Astrocyte (in vitro differentiated cells and primary cell): ENCODE measurements at regions not wholly inside any gene's neighbourhood (a gene's known extent, or its start where the extent isn't known, plus 50 kb on each side); places are given as distances from the start of the nearest gene placed in this dataset.

Source experiments
- DNase-seq: peaks from one replicate; pipeline ENCODE4 v3.0.0-alpha.2; 2010; ENCODE audit warnings: low read depth
- FAIRE-seq: peaks from 2 replicates; lab custom pipeline; 2011; peaks lifted over from hg19 to GRCh38; lab: Jason Lieb, UNC
- H2AFZ ChIP-seq: 2 replicates; pipeline ENCODE4 v1.6.0; 2012; ENCODE audit warnings: low read depth, low read length, inconsistent platforms
- H3K27ac ChIP-seq: 2 replicates; pipeline ENCODE4 v1.5.1; 2011; ENCODE audit warnings: low read depth, low read length, inconsistent platforms
- H3K27me3 ChIP-seq: 2 replicates; pipeline ENCODE4 v1.6.0; 2011; ENCODE audit warnings: low read length, inconsistent platforms; ENCODE audit not compliant: insufficient read depth
- H3K36me3 ChIP-seq: 2 replicates; pipeline ENCODE4 v1.5.1; 2011; ENCODE audit warnings: low read length, inconsistent platforms; ENCODE audit not compliant: insufficient read depth
- H3K4me1 ChIP-seq: 2 replicates; pipeline ENCODE4 v1.5.1; 2011; ENCODE audit warnings: low read length, inconsistent platforms; ENCODE audit not compliant: insufficient read depth
- H3K4me2 ChIP-seq: 2 replicates; pipeline ENCODE4 v1.6.0; 2012; ENCODE audit warnings: low read length, inconsistent platforms
- H3K4me3 ChIP-seq: 2 replicates; pipeline ENCODE4 v1.5.1; 2011; ENCODE audit warnings: low read depth, mild to moderate bottlenecking, low read length, inconsistent platforms; ENCODE audit not compliant: insufficient read depth
- H3K79me2 ChIP-seq: 2 replicates; pipeline ENCODE4 v1.6.0; 2012; ENCODE audit warnings: mild to moderate bottlenecking, low read length, inconsistent platforms; ENCODE audit not compliant: insufficient read depth
- H3K9ac ChIP-seq: 2 replicates; pipeline ENCODE4 v1.6.0; 2012; ENCODE audit warnings: mild to moderate bottlenecking, low read length, inconsistent platforms
- H3K9me3 ChIP-seq: 2 replicates; pipeline ENCODE4 v1.5.1; 2012; ENCODE audit warnings: low read depth, mild to moderate bottlenecking, low read length, inconsistent platforms; ENCODE audit not compliant: insufficient read depth
- H4K20me1 ChIP-seq: 2 replicates; pipeline ENCODE4 v1.6.0; 2012; ENCODE audit warnings: low read length, inconsistent platforms; ENCODE audit not compliant: insufficient read depth
- H3K27ac Mint-ChIP-seq: one replicate; pipeline ENCODE4 v1.8.0; 2021; ENCODE audit warnings: mild to moderate bottlenecking, mixed read lengths; ENCODE audit not compliant: unreplicated experiment
- H3K27me3 Mint-ChIP-seq: one replicate; pipeline ENCODE4 v1.8.0; 2021; ENCODE audit warnings: low read depth, mixed read lengths; ENCODE audit not compliant: unreplicated experiment
- H3K36me3 Mint-ChIP-seq: one replicate; pipeline ENCODE4 v1.8.0; 2021; ENCODE audit warnings: low read depth, mixed read lengths; ENCODE audit not compliant: unreplicated experiment
- H3K4me1 Mint-ChIP-seq: one replicate; pipeline ENCODE4 v1.8.0; 2021; ENCODE audit warnings: low read depth, mixed read lengths; ENCODE audit not compliant: unreplicated experiment
- H3K4me3 Mint-ChIP-seq: one replicate; pipeline ENCODE4 v1.8.0; 2021; ENCODE audit warnings: mild to moderate bottlenecking, moderate library complexity, mixed read lengths; ENCODE audit not compliant: unreplicated experiment
- H3K9me3 Mint-ChIP-seq: one replicate; pipeline ENCODE4 v1.8.0; 2021; ENCODE audit warnings: mild to moderate bottlenecking, mixed read lengths; ENCODE audit not compliant: unreplicated experiment
- EZH2 ChIP-seq: IDR thresholded peaks from 2 replicates; pipeline ENCODE4 v1.6.1; 2012; ENCODE audit warnings: mild to moderate bottlenecking, low read length, inconsistent platforms; ENCODE audit not compliant: insufficient read depth
- TF ChIP-seq, protein P1 (sequence below): IDR thresholded peaks from 2 replicates; pipeline ENCODE4 v1.5.1; 2011; ENCODE audit warnings: low read depth, mild to moderate bottlenecking, inconsistent platforms, low read length, moderate library complexity; ENCODE audit not compliant: insufficient read depth

- Mint-ChIP-seq H3K4me1 (peaks cover 1% of the 10 kb centered on the region), H3K4me3 (no peak overlapping the region), H3K27ac (no peak overlapping the region), H3K27me3 (no peaks in the 10 kb centered on the region), H3K36me3 (peaks cover 2% of the 10 kb centered on the region), H3K9me3 (no peaks in the 10 kb centered on the region)
- DNase-seq (no peak), FAIRE-seq (no peak)
- H3K27me3 ChIP-seq, result no peaks in the 10 kb centered on the region
- TF ChIP-seq EZH2, result no peak
- TF ChIP-seq, protein P1, sequence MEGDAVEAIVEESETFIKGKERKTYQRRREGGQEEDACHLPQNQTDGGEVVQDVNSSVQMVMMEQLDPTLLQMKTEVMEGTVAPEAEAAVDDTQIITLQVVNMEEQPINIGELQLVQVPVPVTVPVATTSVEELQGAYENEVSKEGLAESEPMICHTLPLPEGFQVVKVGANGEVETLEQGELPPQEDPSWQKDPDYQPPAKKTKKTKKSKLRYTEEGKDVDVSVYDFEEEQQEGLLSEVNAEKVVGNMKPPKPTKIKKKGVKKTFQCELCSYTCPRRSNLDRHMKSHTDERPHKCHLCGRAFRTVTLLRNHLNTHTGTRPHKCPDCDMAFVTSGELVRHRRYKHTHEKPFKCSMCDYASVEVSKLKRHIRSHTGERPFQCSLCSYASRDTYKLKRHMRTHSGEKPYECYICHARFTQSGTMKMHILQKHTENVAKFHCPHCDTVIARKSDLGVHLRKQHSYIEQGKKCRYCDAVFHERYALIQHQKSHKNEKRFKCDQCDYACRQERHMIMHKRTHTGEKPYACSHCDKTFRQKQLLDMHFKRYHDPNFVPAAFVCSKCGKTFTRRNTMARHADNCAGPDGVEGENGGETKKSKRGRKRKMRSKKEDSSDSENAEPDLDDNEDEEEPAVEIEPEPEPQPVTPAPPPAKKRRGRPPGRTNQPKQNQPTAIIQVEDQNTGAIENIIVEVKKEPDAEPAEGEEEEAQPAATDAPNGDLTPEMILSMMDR, result no peak
- H2AFZ ChIP-seq, result no peak overlapping the region
- no peak overlapping the region for H3K4me3 ChIP-seq
- no peak overlapping the region for H3K27ac ChIP-seq
- no peaks in the 10 kb centered on the region for H3K9me3 ChIP-seq
- no peak overlapping the region for H3K4me2 ChIP-seq
- no peaks in the 10 kb centered on the region for H3K79me2 ChIP-seq
- no peaks in the 10 kb centered on the region for H3K36me3 ChIP-seq
- H4K20me1 ChIP-seq, result no peaks in the 10 kb centered on the region
- H3K4me1 ChIP-seq, result no peaks in the 10 kb centered on the region
- no peak overlapping the region for H3K9ac ChIP-seq
Measured at GRCh38 chr7:21193895-21194294, 234.0 kb upstream of the SP4 start.

DNA sequence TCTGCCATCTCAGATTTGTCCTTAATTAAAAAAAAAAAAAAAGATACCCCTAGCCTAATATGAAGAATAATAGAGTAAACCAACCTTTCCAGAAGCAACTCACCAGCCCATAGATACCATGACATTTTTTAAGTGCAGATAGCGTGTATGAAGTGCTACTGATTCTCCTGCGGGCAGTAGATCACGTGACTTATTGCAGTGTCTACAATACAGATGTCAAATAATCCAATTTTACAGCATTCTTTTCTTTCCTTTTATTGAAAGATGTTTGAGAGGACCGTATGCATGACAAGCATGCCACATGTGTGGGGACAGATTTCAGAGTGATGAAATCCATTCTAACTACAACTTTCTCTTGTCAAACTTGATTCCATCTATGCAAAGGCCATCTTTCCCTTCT lies 232.9 kb upstream of the SP4 start:
- H4K20me1 ChIP-seq, result no peaks in the 10 kb centered on the region
- no peak for TF ChIP-seq EZH2
- TF ChIP-seq, protein P1, result no peak
- H3K4me3 ChIP-seq, result no peak overlapping the region
- H3K4me2 ChIP-seq, result no peak overlapping the region
- no peak overlapping the region for H3K27ac Mint-ChIP-seq
- no peak overlapping the region for H3K27ac ChIP-seq
- DNase-seq (no peak), FAIRE-seq (no peak)
- H3K79me2 ChIP-seq, result no peaks in the 10 kb centered on the region
- no peaks in the 10 kb centered on the region for H3K27me3 Mint-ChIP-seq
- no peaks in the 10 kb centered on the region for H3K9me3 ChIP-seq
- H3K4me1 ChIP-seq, result no peaks in the 10 kb centered on the region
- H3K4me3 Mint-ChIP-seq, result no peak overlapping the region
- H3K9ac ChIP-seq, result no peak overlapping the region
- H3K36me3 ChIP-seq, result no peaks in the 10 kb centered on the region
- H3K27me3 ChIP-seq, result no peaks in the 10 kb centered on the region
- peaks cover 2% of the 10 kb centered on the region for H3K36me3 Mint-ChIP-seq
- no peak overlapping the region for H2AFZ ChIP-seq
- peaks cover 1% of the 10 kb centered on the region for H3K4me1 Mint-ChIP-seq
- no peaks in the 10 kb centered on the region for H3K9me3 Mint-ChIP-seq

DNA sequence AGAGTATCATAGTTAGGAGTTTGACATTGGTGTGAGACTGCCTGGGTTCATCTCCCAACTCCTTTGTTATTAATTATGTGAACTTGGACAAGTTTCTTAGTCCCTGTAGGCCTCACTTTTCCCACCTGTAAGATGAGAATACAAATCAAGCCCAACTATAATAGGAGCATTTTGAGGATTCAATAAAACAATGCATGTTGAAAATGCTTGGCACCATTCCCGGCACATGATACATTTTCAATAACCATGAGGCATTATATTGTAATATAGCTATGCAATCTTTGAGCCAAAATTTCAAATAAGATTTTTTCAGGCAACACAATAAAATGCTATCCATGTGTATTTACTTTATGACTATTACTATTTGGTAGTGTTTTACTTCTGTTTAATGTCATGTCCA lies 229.0 kb upstream of the SP4 start:
- H3K4me1 ChIP-seq, result no peaks in the 10 kb centered on the region
- no peaks in the 10 kb centered on the region for H3K36me3 ChIP-seq
- no peak overlapping the region for H3K27ac Mint-ChIP-seq
- no peak overlapping the region for H3K4me2 ChIP-seq
- FAIRE-seq (no peak), DNase-seq (no peak)
- no peaks in the 10 kb centered on the region for H3K27me3 Mint-ChIP-seq
- H3K27me3 ChIP-seq, result no peaks in the 10 kb centered on the region
- no peaks in the 10 kb centered on the region for H3K9me3 ChIP-seq
- no peaks in the 10 kb centered on the region for H3K9me3 Mint-ChIP-seq
- no peak overlapping the region for H3K4me3 Mint-ChIP-seq
- H4K20me1 ChIP-seq, result no peaks in the 10 kb centered on the region
- H3K9ac ChIP-seq, result no peak overlapping the region
- H3K36me3 Mint-ChIP-seq, result no peaks in the 10 kb centered on the region
- H3K79me2 ChIP-seq, result no peaks in the 10 kb centered on the region
- no peaks in the 10 kb centered on the region for H3K4me1 Mint-ChIP-seq
- H3K27ac ChIP-seq, result no peak overlapping the region
- H2AFZ ChIP-seq, result no peak overlapping the region
- no peak for TF ChIP-seq EZH2
- TF ChIP-seq, protein P1, result no peak
- no peak overlapping the region for H3K4me3 ChIP-seq
